ENCODE measurements at regions not wholly inside any gene's neighbourhood (a gene's known extent, or its start where the extent isn't known, plus 50 kb on each side); places are given as distances from the start of the nearest gene placed in this dataset.

GRCh38 chrX:149248073-149248625, 257.0 kb downstream of the IDS start:
- WGBS, 2 donors: 44 to 79% methylated on average over 2 to 3 of the region's 3 CpGs
- H3K27ac ChIP-seq: no peak overlapping the region
- DNase-seq: no peak
- no peak overlapping the region for H3K4me3 ChIP-seq
- no peaks in the 10 kb centered on the region for H3K27me3 ChIP-seq
- intact Hi-C loops (cut with DNase I): no loop called here
- H3K4me1 ChIP-seq: no peaks in the 10 kb centered on the region
- H3K36me3 ChIP-seq: no peaks in the 10 kb centered on the region
- TF ChIP-seq POLR2A (IDR thresholded peaks at IDR 0.05): no peak
- no peak for TF ChIP-seq CTCF (IDR thresholded peaks at IDR 0.05)
- H3K9me3 ChIP-seq: no peaks in the 10 kb centered on the region

GRCh38 chrX:149230689-149231088, 274.4 kb downstream of the IDS start:
- Histone ChIP-seq H3K4me1 (no peaks in the 10 kb centered on the region), H3K27me3 (no peaks in the 10 kb centered on the region), H3K9me3 (peaks cover 0 to 6% (median 0%) of the 10 kb centered on the region in 3 donors), H3K36me3 (no peaks in the 10 kb centered on the region), H3K27ac (no peak overlapping the region), H3K4me3 (no peak overlapping the region)
- intact Hi-C loops (cut with DNase I): no loop called here
- 46 to 56% methylated on average over 2 of the region's 2 CpGs for WGBS, 2 donors
- no peak for DNase-seq
- TF ChIP-seq CTCF (IDR thresholded peaks at IDR 0.05) (no peak), POLR2A (IDR thresholded peaks at IDR 0.05) (no peak)

- Histone ChIP-seq H3K9me3 (peaks cover 0 to 3% (median 0%) of the 10 kb centered on the region in 3 donors), H3K4me3 (no peak overlapping the region), H3K27ac (no peak overlapping the region), H3K36me3 (no peaks in the 10 kb centered on the region), H3K27me3 (no peaks in the 10 kb centered on the region), H3K4me1 (no peaks in the 10 kb centered on the region)
- TF ChIP-seq POLR2A (IDR thresholded peaks at IDR 0.05) (no peak), CTCF (IDR thresholded peaks at IDR 0.05) (no peak)
- intact Hi-C loops (cut with DNase I): no loop called here
- WGBS, 2 donors: 46 to 100% methylated on average over 2 of the region's 2 CpGs
- no peak for DNase-seq
Measured at GRCh38 chrX:149223854-149224253, 281.3 kb downstream of the IDS start.

- no peak overlapping the region for H3K4me3 ChIP-seq
- no peaks in the 10 kb centered on the region for H3K27me3 ChIP-seq
- H3K4me1 ChIP-seq: no peaks in the 10 kb centered on the region
- no peak overlapping the region for H3K27ac ChIP-seq
- no peak for DNase-seq
- WGBS, 2 donors: 43 to 75% methylated on average over 1 of the region's 1 CpG
- no peaks in the 10 kb centered on the region for H3K36me3 ChIP-seq
- TF ChIP-seq CTCF (IDR thresholded peaks at IDR 0.05) (no peak), POLR2A (IDR thresholded peaks at IDR 0.05) (no peak)
- intact Hi-C loops (cut with DNase I): no loop called here
- H3K9me3 ChIP-seq: no peaks in the 10 kb centered on the region
Measured at GRCh38 chrX:149222040-149222439, 283.1 kb downstream of the IDS start.

- no peaks in the 10 kb centered on the region for H3K9me3 ChIP-seq
- TF ChIP-seq POLR2A (IDR thresholded peaks at IDR 0.05): no peak
- TF ChIP-seq CTCF (IDR thresholded peaks at IDR 0.05): no peak
- H3K27me3 ChIP-seq: no peaks in the 10 kb centered on the region
- no peak for DNase-seq
- no peaks in the 10 kb centered on the region for H3K36me3 ChIP-seq
- no peak overlapping the region for H3K4me3 ChIP-seq
- intact Hi-C loops (cut with DNase I): no loop called here
- WGBS, 2 donors: 8 to 36% methylated on average over 2 to 6 of the region's 6 CpGs
- H3K27ac ChIP-seq: no peak overlapping the region
- H3K4me1 ChIP-seq: no peaks in the 10 kb centered on the region
Measured at GRCh38 chrX:149221230-149221629, 283.9 kb downstream of the IDS start.

Data from esophagus squamous epithelium (tissue), 5 donors.